OCI-LY3 (cell line): ENCODE measurements at regions not wholly inside any gene's neighbourhood (a gene's known extent, or its start where the extent isn't known, plus 50 kb on each side); places are given as distances from the start of the nearest gene placed in this dataset.

Experiments used
- CTCF ChIP-seq: fragments of 200-600, 300-600 bp; sonication (generic); IDR thresholded peaks from 2 replicates; pipeline ENCODE4 v1.5.1; 2014; ENCODE audit warnings: antibody characterized with exemption, low read length, low read depth
- EZH2phosphoT487 ChIP-seq: fragments of 200-600 bp; shearing (Covaris generic); IDR thresholded peaks from 2 replicates; pipeline ENCODE4 v1.6.1; 2018; ENCODE audit warnings: antibody characterized with exemption, mixed run types, low read depth

- TF ChIP-seq CTCF, result no peak
- TF ChIP-seq EZH2phosphoT487, result no peak
Measured at GRCh38 chr7:156305351-156305750, 335.2 kb upstream of the RNF32 start.
